IMR-90 (cell line): ENCODE measurements at regions not wholly inside any gene's neighbourhood (a gene's known extent, or its start where the extent isn't known, plus 50 kb on each side); places are given as distances from the start of the nearest gene placed in this dataset.

ENCODE experiments used
- ATAC-seq: fragments of 200-7000 bp; cut with Tn5 transposase; 2 replicates; pipeline ENCODE4 v1.9.1; 2020; ENCODE audit warnings: low read depth, mild to moderate bottlenecking, moderate library complexity
- BruUV-seq: library from RNA; stranded (reverse); fragments of 400-500 nt; replicated peaks from 2 replicates; lab custom pipeline; 2021; lab: Mats Ljungman, UMichigan
- CTCF ChIA-PET: fragments of 300-600 bp; formaldehyde crosslinking; extraction: SDS; loops from one replicate; lab custom pipeline; 2021; ENCODE audit warnings: antibody characterized with exemption; lab: Yijun Ruan, JAX
- POLR2A ChIA-PET: fragments of 300-600 bp; sonication (Branson Sonifier 250); formaldehyde crosslinking; loops from one replicate; lab custom pipeline; 2022; ENCODE audit warnings: antibody characterized with exemption; ENCODE audit not compliant: unreplicated experiment; lab: Charles Lee
- DNase-seq: peaks from one replicate; pipeline ENCODE4 v3.0.0; 2013
- H2AFZ ChIP-seq: replicated peaks from 2 replicates; pipeline ENCODE3; 2013; ENCODE audit warnings: low read length, mild to moderate bottlenecking; ENCODE audit not compliant: poor library complexity
- H2AK5ac ChIP-seq: 2 replicates; pipeline ENCODE4 v1.6.1; 2013; ENCODE audit warnings: low read depth, low read length, inconsistent platforms
- H2AK9ac ChIP-seq: replicated peaks from 2 replicates; pipeline ENCODE3; 2013; ENCODE audit warnings: mild to moderate bottlenecking, low read depth, low read length, moderate library complexity; ENCODE audit not compliant: poor library complexity
- H2BK120ac ChIP-seq: 2 replicates; pipeline ENCODE4 v1.6.1; 2013; ENCODE audit warnings: low read depth, low read length, inconsistent platforms
- H2BK15ac ChIP-seq: 3 replicates; pipeline ENCODE4 v1.6.1; 2013; ENCODE audit warnings: low read depth, low read length, inconsistent platforms
- H2BK20ac ChIP-seq: 2 replicates; pipeline ENCODE4 v1.6.1; 2013; ENCODE audit warnings: low read depth, mild to moderate bottlenecking, inconsistent platforms, low read length, moderate library complexity
- H2BK5ac ChIP-seq: 2 replicates; pipeline ENCODE4 v1.6.1; 2013; ENCODE audit warnings: mild to moderate bottlenecking, low read depth, low read length, inconsistent platforms; ENCODE audit not compliant: poor library complexity, severe bottlenecking
- H3K14ac ChIP-seq: replicated peaks from 2 replicates; pipeline ENCODE4 v1.6.1; 2013; ENCODE audit warnings: low read depth, low read length, inconsistent platforms
- H3K18ac ChIP-seq: 2 replicates; pipeline ENCODE4 v1.6.1; 2013; ENCODE audit warnings: low read depth, low read length, control low read depth
- H3K23ac ChIP-seq: 2 replicates; pipeline ENCODE4 v1.6.1; 2013; ENCODE audit warnings: low read depth, low read length, inconsistent platforms
- H3K27ac ChIP-seq: 2 replicates; pipeline ENCODE4 v1.5.1; 2013; ENCODE audit warnings: mild to moderate bottlenecking, control low read depth, low read length; ENCODE audit not compliant: insufficient read depth
- H3K27me3 ChIP-seq: 2 replicates; pipeline ENCODE4 v1.6.1; 2013; ENCODE audit warnings: low read length; ENCODE audit not compliant: control insufficient read depth, insufficient read depth
- H3K36me3 ChIP-seq: 2 replicates; pipeline ENCODE4 v1.6.1; 2013; ENCODE audit warnings: low read length, mixed read lengths; ENCODE audit not compliant: control insufficient read depth, insufficient read depth
- H3K4ac ChIP-seq: 2 replicates; pipeline ENCODE4 v1.6.1; 2013; ENCODE audit warnings: low read depth, low read length, inconsistent platforms
- H3K4me1 ChIP-seq: 2 replicates; pipeline ENCODE4 v1.6.1; 2013; ENCODE audit warnings: low read length, mixed read lengths; ENCODE audit not compliant: control insufficient read depth, insufficient read depth
- H3K4me2 ChIP-seq: 2 replicates; pipeline ENCODE4 v1.6.1; 2013; ENCODE audit warnings: low read depth, mild to moderate bottlenecking, control low read depth, low read length, moderate library complexity
- H3K4me3 ChIP-seq: 2 replicates; pipeline ENCODE4 v1.5.1; 2013; ENCODE audit warnings: low read depth, mild to moderate bottlenecking, control low read depth, low read length, moderate library complexity; ENCODE audit not compliant: insufficient read depth
- H3K56ac ChIP-seq: 2 replicates; pipeline ENCODE4 v1.6.1; 2013; ENCODE audit warnings: low read length, inconsistent platforms; ENCODE audit not compliant: insufficient read depth; ENCODE audit errors: extremely low read depth
- H3K79me1 ChIP-seq, 2 experiments: 2 replicates each; pipeline ENCODE4 v1.6.1; 2013; ENCODE audit warnings: low read length in 2 of 2, inconsistent platforms in 1 of 2, low read depth in 1 of 2
- H3K9ac ChIP-seq: 2 replicates; pipeline ENCODE4 v1.6.1; 2013; ENCODE audit warnings: low read depth, low read length, control low read depth
- H3K9me1 ChIP-seq: 2 replicates; pipeline ENCODE4 v1.6.1; 2013; ENCODE audit warnings: low read length, inconsistent platforms; ENCODE audit not compliant: insufficient read depth
- H3K9me3 ChIP-seq: 2 replicates; pipeline ENCODE4 v1.6.1; 2013; ENCODE audit warnings: low read length; ENCODE audit not compliant: control insufficient read depth, insufficient read depth
- H4K20me1 ChIP-seq: 2 replicates; pipeline ENCODE4 v1.6.1; 2013; ENCODE audit warnings: low read length, inconsistent platforms; ENCODE audit not compliant: insufficient read depth
- H4K5ac ChIP-seq: 2 replicates; pipeline ENCODE4 v1.6.1; 2013; ENCODE audit warnings: mild to moderate bottlenecking, low read depth, low read length, control low read depth
- H4K8ac ChIP-seq, 2 experiments: 2 replicates each; pipeline ENCODE4 v1.6.1; 2013; ENCODE audit warnings: low read depth in 2 of 2, low read length in 2 of 2, control low read depth in 1 of 2, inconsistent platforms in 1 of 2
- H4K91ac ChIP-seq: 2 replicates; pipeline ENCODE4 v1.6.1; 2013; ENCODE audit warnings: low read depth, low read length, inconsistent platforms; ENCODE audit not compliant: insufficient read depth
- BHLHE40 ChIP-seq: fragments of 150-350 bp; IDR thresholded peaks from 2 replicates; pipeline ENCODE4 v1.6.1; 2016; ENCODE audit warnings: mild to moderate bottlenecking, low read depth, low read length
- CEBPB ChIP-seq: IDR thresholded peaks from 2 replicates; pipeline ENCODE4 v1.6.1; 2012; ENCODE audit warnings: low read depth, low read length, improper control_type of control experiment
- CHD1 ChIP-seq: IDR thresholded peaks from 2 replicates; pipeline ENCODE4 v1.6.1; 2012; ENCODE audit warnings: low read depth, low read length, improper control_type of control experiment
- CTCF ChIP-seq: conservative IDR thresholded peaks from 2 replicates; pipeline ENCODE4 v1.5.1; 2012; ENCODE audit warnings: mild to moderate bottlenecking, low read depth, low read length, improper control_type of control experiment
- FOS ChIP-seq: fragments of 150-350 bp; IDR thresholded peaks from 2 replicates; pipeline ENCODE4 v1.6.1; 2016; ENCODE audit warnings: low read depth, low read length
- MAFK ChIP-seq: IDR thresholded peaks from 2 replicates; pipeline ENCODE4 v1.6.1; 2012; ENCODE audit warnings: low read depth, low read length, improper control_type of control experiment
- MAZ ChIP-seq: IDR thresholded peaks from 2 replicates; pipeline ENCODE4 v1.6.1; 2012; ENCODE audit warnings: low read depth, mild to moderate bottlenecking, low read length, improper control_type of control experiment, moderate library complexity, borderline replicate concordance
- NFE2L2 ChIP-seq: fragments of 150-350 bp; IDR thresholded peaks from 2 replicates; pipeline ENCODE4 v1.6.1; 2016; ENCODE audit warnings: low read depth, mild to moderate bottlenecking, low read length
- POLR2A ChIP-seq: IDR thresholded peaks from 2 replicates; pipeline ENCODE4 v1.6.1; 2012; ENCODE audit warnings: mild to moderate bottlenecking, low read depth, low read length
- RAD21 ChIP-seq: IDR thresholded peaks from 2 replicates; pipeline ENCODE4 v1.6.1; 2012; ENCODE audit warnings: low read length, improper control_type of control experiment
- RCOR1 ChIP-seq: IDR thresholded peaks from 2 replicates; pipeline ENCODE4 v1.6.1; 2012; ENCODE audit warnings: mild to moderate bottlenecking, low read length, improper control_type of control experiment; ENCODE audit not compliant: insufficient replicate concordance
- RFX5 ChIP-seq: IDR thresholded peaks from 2 replicates; pipeline ENCODE4 v1.8.0; 2012; ENCODE audit warnings: low read depth, mild to moderate bottlenecking, low read length, moderate library complexity
- USF2 ChIP-seq: fragments of 150-350 bp; IDR thresholded peaks from 2 replicates; pipeline ENCODE4 v1.6.1; 2017; ENCODE audit warnings: mild to moderate bottlenecking, antibody characterized with exemption, low read length, low read depth
- whole genome bisulfite sequencing, 2 experiments: methylation state at CpG; one replicate each; pipeline versions ENCODE4 v1.1.5 to v1.1.7; 2013; ENCODE audit warnings: missing lambda C conversion rate in 2 of 2; ENCODE audit not compliant: insufficient read length in 1 of 2; ENCODE audit errors: extremely low coverage in 2 of 2; 5-methylcytosine and 5-hydroxymethylcytosine counted together
- dilution Hi-C: fragments of 300-500 bp; cut with HindIII; formaldehyde crosslinking; loops from one replicate; pipeline ENCODE4 v1.14.3; 2018; ENCODE audit warnings: low sequenced_read_pairs; ENCODE audit not compliant: unreplicated experiment
- in situ Hi-C: fragments of 300-500 bp; cut with MboI; formaldehyde crosslinking; loops from 3 replicates; pipeline ENCODE4 v1.14.3; 2019; ENCODE audit warnings: low sequenced_read_pairs, inconsistent platforms, mixed read lengths
- intact Hi-C: fragments of 100-400 bp; cut with micrococcal nuclease; formaldehyde crosslinking; loops from 2 replicates; pipeline ENCODE4 v1.10.0; 2022

- TF ChIP-seq MAFK, result no peak
These were observed 185.0 kb upstream of the SGK1 start (continued) for GRCh38 chr6:134502614-134503549.

GRCh38 chr6:134495890-134496248, 178.0 kb upstream of the SGK1 start:
- Histone ChIP-seq H4K5ac (no peak overlapping the region), H2BK20ac (no peak overlapping the region), H3K9me1 (no peaks in the 10 kb centered on the region), H2AK5ac (no peak overlapping the region), H3K4me2 (no peak overlapping the region), H2BK120ac (no peak overlapping the region), H2AK9ac (no peak overlapping the region), H3K27me3 (no peaks in the 10 kb centered on the region), H3K4me1 (no peaks in the 10 kb centered on the region), H3K9me3 (no peaks in the 10 kb centered on the region), H3K36me3 (no peaks in the 10 kb centered on the region), H3K23ac (no peak overlapping the region), H3K14ac (no peak overlapping the region), H2AFZ (no peak overlapping the region), H4K20me1 (no peaks in the 10 kb centered on the region), H3K4ac (no peak overlapping the region), H4K8ac (no peak overlapping the region), H3K79me1 (no peaks in the 10 kb centered on the region), H3K56ac (no peak overlapping the region), H2BK5ac (no peak overlapping the region), H2BK15ac (no peak overlapping the region), H3K4me3 (no peak overlapping the region), H4K91ac (no peak overlapping the region), H3K9ac (no peak overlapping the region), H3K18ac (no peak overlapping the region), H3K27ac (no peak overlapping the region)
- ChIA-PET POLR2A (interaction anchor here (0.6 kb wide), 1 partner anchor 12 kb away, joined by 3 read pairs; no protein-coding TSS in a partner anchor), CTCF (no interaction called here)
- intact Hi-C loops (no loop called here), in situ Hi-C loops (no loop called here), dilution Hi-C loops (no loop called here)
- DNase-seq (no peak), ATAC-seq (no peak)
- 60% methylated on average over 1 of the region's 9 CpGs; no CpG with 5 or more reads in 1 of the 2 experiments for WGBS, 2 experiments
- BruUV-seq, result no TSS peak
- TF ChIP-seq CTCF (no peak), RCOR1 (no peak), RFX5 (no peak), CHD1 (no peak), RAD21 (no peak), MAZ (no peak), BHLHE40 (no peak), USF2 (no peak), CEBPB (no peak), POLR2A (no peak), FOS (no peak), NFE2L2 (no peak)
